ENCODE measurements at regions not wholly inside any gene's neighbourhood (a gene's known extent, or its start where the extent isn't known, plus 50 kb on each side); places are given as distances from the start of the nearest gene placed in this dataset.

- TF ChIP-seq YY1 (IDR thresholded peaks at IDR 0.05; ENCODE audit: low read depth) (no peak), MAX (IDR thresholded peaks at IDR 0.05) (no peak), TAF1 (IDR thresholded peaks at IDR 0.05; ENCODE audit: low read depth) (no peak), EP300 (IDR thresholded peaks at IDR 0.05; ENCODE audit: borderline replicate concordance) (no peak), ZBTB7A (IDR thresholded peaks at IDR 0.05; ENCODE audit: low read depth) (no peak), RAD21 (IDR thresholded peaks at IDR 0.05; ENCODE audit: low read depth) (no peak), REST (IDR thresholded peaks at IDR 0.05; ENCODE audit: low read depth) (no peak), TEAD4 (IDR thresholded peaks at IDR 0.05) (no peak), CEBPB (IDR thresholded peaks at IDR 0.05) (no peak), USF1 (IDR thresholded peaks at IDR 0.05) (no peak), FOXM1 (IDR thresholded peaks at IDR 0.05; ENCODE audit: borderline replicate concordance, low read depth) (no peak)
These were observed 54.6 kb downstream of the RBFOX3 start for GRCh38 chr17:79556271-79556670.
